ENCODE measurements at regions not wholly inside any gene's neighbourhood (a gene's known extent, or its start where the extent isn't known, plus 50 kb on each side); places are given as distances from the start of the nearest gene placed in this dataset.

GRCh38 chr4:31999848-32000247 is 1279.7 kb downstream of the PCDH7 start:
- TF ChIP-seq CTCF (IDR thresholded peaks at IDR 0.05) (no peak), POLR2A (IDR thresholded peaks at IDR 0.05) (no peak)

All from right lobe of liver (tissue), 4 donors.